CD4-positive, alpha-beta T cell (primary cell): ENCODE measurements at regions not wholly inside any gene's neighbourhood (a gene's known extent, or its start where the extent isn't known, plus 50 kb on each side); places are given as distances from the start of the nearest gene placed in this dataset.

Source experiments
- ATAC-seq: fragments of 200-7000 bp; cut with Tn5 transposase; one replicate; pipeline ENCODE4 v1.10.0; 2022; ENCODE audit warnings: mild to moderate bottlenecking; ENCODE audit not compliant: poor library complexity
- CTCF ChIA-PET: fragments of 350-600 bp; sonication (Branson Sonifier 250); formaldehyde crosslinking; loops from one replicate; lab custom pipeline; 2021; ENCODE audit warnings: antibody characterized with exemption, inconsistent platforms; lab: Charles Lee
- POLR2A ChIA-PET: fragments of 350-600 bp; sonication (Branson Sonifier 250); formaldehyde crosslinking; loops from one replicate; lab custom pipeline; 2021; ENCODE audit warnings: antibody characterized with exemption, inconsistent platforms; lab: Charles Lee
- DNase-seq, 14 experiments: peaks; one replicate each; pipeline ENCODE4 v3.0.0-alpha.2; 2013 to 2020; ENCODE audit warnings: mixed read lengths in 2 of 14
- H3K27ac ChIP-seq, 2 donors: one replicate each; pipeline versions ENCODE4 v1.5.1 to v1.7.0; 2013; ENCODE audit warnings: low read length in 2 of 2, low read depth in 1 of 2, mild to moderate bottlenecking in 1 of 2
- H3K27me3 ChIP-seq, 2 experiments: 1 replicate in 1 of 2; 2 replicates in 1 of 2; pipeline versions ENCODE4 v1.6.1 to v1.7.0; 2013; ENCODE audit warnings: low read length in 2 of 2, control low read depth in 1 of 2, mild to moderate bottlenecking in 1 of 2, moderate library complexity in 1 of 2; ENCODE audit not compliant: insufficient read depth in 2 of 2, control insufficient read depth in 1 of 2
- H3K36me3 ChIP-seq: one replicate; pipeline ENCODE4 v1.6.1; 2013; ENCODE audit warnings: low read length, control low read depth; ENCODE audit not compliant: insufficient read depth
- H3K4me1 ChIP-seq: one replicate; pipeline ENCODE4 v1.6.1; 2013; ENCODE audit warnings: low read length, control low read depth; ENCODE audit not compliant: insufficient read depth
- H3K4me3 ChIP-seq: one replicate; pipeline ENCODE4 v1.5.1; 2013; ENCODE audit warnings: mild to moderate bottlenecking, low read length, moderate library complexity
- H3K9me3 ChIP-seq, 2 experiments: 1 replicate in 1 of 2; 2 replicates in 1 of 2; pipeline versions ENCODE4 v1.6.1 to v1.7.0; 2013; ENCODE audit warnings: low read length in 2 of 2, mild to moderate bottlenecking in 2 of 2, control low read depth in 1 of 2, moderate library complexity in 1 of 2; ENCODE audit not compliant: control insufficient read depth in 1 of 2, insufficient read depth in 1 of 2
- H3K27ac Mint-ChIP-seq: one replicate; pipeline ENCODE4 v1.8.0; 2020; ENCODE audit warnings: mixed read lengths
- H3K27me3 Mint-ChIP-seq: one replicate; pipeline ENCODE4 v1.8.0; 2021; ENCODE audit warnings: mixed read lengths
- H3K36me3 Mint-ChIP-seq: one replicate; pipeline ENCODE4 v1.8.0; 2021; ENCODE audit warnings: low read depth, mixed read lengths
- H3K4me1 Mint-ChIP-seq: one replicate; pipeline ENCODE4 v1.8.0; 2021; ENCODE audit warnings: low read depth, mixed read lengths
- H3K4me3 Mint-ChIP-seq: one replicate; pipeline ENCODE4 v1.8.0; 2020; ENCODE audit warnings: mild to moderate bottlenecking, mixed read lengths
- H3K9me3 Mint-ChIP-seq: one replicate; pipeline ENCODE4 v1.8.0; 2020; ENCODE audit warnings: mixed read lengths
- intact Hi-C, 2 experiments: fragments of 100-400 bp; cut with DNase I in 1 of 2; cut with micrococcal nuclease in 1 of 2; formaldehyde crosslinking; loops; one replicate each; pipeline versions ENCODE4 v1.15.1 to v1.9.0; 2023 to 2025; cut with DNase I, micrococcal nuclease
- TF ChIP-seq, protein P1 (sequence below): fragments of 200-600 bp; IDR thresholded peaks from one replicate; pipeline ENCODE4 v1.8.0; 2022; ENCODE audit warnings: antibody characterized with exemption, mild to moderate bottlenecking

DNA sequence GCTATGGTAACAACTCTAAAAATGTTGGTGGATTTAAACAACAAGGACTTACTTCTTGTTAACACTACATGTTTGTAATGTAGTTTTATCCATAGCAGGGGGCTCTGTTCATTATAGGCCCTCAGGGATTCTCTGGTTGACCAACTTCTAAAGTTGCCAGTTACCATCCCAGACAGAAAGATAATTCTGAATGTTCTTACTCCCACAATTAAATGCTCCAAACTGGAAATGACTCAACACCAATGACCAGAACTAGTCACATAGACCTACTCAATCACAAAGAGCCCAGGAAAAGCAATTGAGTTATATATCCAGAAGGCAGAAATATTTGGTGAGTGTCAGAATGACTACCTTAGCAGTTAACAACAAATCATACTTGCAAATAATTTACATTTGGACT is 199.3 kb upstream of the UMPS start:
- POLR2A ChIA-PET, result no interaction called here
- Mint-ChIP-seq H3K36me3 (no peaks in the 10 kb centered on the region), H3K4me3 (no peak overlapping the region), H3K27ac (no peak overlapping the region), H3K4me1 (no peaks in the 10 kb centered on the region), H3K9me3 (no peaks in the 10 kb centered on the region), H3K27me3 (peaks cover 56% of the 10 kb centered on the region)
- H3K36me3 ChIP-seq, result no peaks in the 10 kb centered on the region
- CTCF ChIA-PET, result no interaction called here
- peaks cover 0 to 4% of the 10 kb centered on the region in 2 experiments for H3K27me3 ChIP-seq
- no peaks in the 10 kb centered on the region for H3K4me1 ChIP-seq
- ATAC-seq, result no peak
- DNase-seq, result no peak
- no peak overlapping the region for H3K27ac ChIP-seq
- peaks cover 0 to 4% of the 10 kb centered on the region in 2 experiments for H3K9me3 ChIP-seq
- intact Hi-C loops, result no loop called here
- TF ChIP-seq, protein P1, sequence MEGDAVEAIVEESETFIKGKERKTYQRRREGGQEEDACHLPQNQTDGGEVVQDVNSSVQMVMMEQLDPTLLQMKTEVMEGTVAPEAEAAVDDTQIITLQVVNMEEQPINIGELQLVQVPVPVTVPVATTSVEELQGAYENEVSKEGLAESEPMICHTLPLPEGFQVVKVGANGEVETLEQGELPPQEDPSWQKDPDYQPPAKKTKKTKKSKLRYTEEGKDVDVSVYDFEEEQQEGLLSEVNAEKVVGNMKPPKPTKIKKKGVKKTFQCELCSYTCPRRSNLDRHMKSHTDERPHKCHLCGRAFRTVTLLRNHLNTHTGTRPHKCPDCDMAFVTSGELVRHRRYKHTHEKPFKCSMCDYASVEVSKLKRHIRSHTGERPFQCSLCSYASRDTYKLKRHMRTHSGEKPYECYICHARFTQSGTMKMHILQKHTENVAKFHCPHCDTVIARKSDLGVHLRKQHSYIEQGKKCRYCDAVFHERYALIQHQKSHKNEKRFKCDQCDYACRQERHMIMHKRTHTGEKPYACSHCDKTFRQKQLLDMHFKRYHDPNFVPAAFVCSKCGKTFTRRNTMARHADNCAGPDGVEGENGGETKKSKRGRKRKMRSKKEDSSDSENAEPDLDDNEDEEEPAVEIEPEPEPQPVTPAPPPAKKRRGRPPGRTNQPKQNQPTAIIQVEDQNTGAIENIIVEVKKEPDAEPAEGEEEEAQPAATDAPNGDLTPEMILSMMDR, result no peak
- H3K4me3 ChIP-seq, result no peak overlapping the region

DNA sequence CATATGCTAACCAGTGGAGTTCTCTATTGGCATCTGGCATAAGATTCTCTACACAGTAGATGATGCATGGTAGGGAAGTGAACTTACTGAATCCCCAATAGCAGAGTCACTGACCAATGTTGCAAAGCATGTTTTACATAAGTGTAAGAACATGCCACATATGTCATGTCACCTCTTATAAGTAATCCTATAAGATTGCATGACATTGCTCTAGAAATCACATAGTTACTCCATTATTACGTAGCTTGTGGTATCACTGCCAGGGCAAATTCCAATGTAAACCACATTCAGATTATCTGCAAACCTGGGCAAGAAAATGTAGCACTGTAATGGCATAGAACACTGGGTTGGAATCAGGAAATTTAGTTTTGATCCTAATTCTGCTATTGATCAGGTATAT is 198.2 kb upstream of the UMPS start:
- Histone ChIP-seq H3K27me3 (peaks cover under 1 to 4% of the 10 kb centered on the region in 2 experiments), H3K9me3 (no peaks in the 10 kb centered on the region), H3K27ac (no peak overlapping the region), H3K36me3 (no peaks in the 10 kb centered on the region), H3K4me3 (no peak overlapping the region), H3K4me1 (no peaks in the 10 kb centered on the region)
- ChIA-PET CTCF (no interaction called here), POLR2A (no interaction called here)
- Mint-ChIP-seq H3K27ac (no peak overlapping the region), H3K9me3 (no peaks in the 10 kb centered on the region), H3K27me3 (peaks cover 51% of the 10 kb centered on the region), H3K36me3 (no peaks in the 10 kb centered on the region), H3K4me1 (no peaks in the 10 kb centered on the region), H3K4me3 (no peak overlapping the region)
- intact Hi-C loops, result no loop called here
- TF ChIP-seq, protein P1, result no peak
- ATAC-seq (no peak), DNase-seq (no peak)

GRCh38 chr3:124535306-124535705 is 194.9 kb upstream of the UMPS start:
- Histone ChIP-seq H3K27me3 (peaks cover 3 to 4% of the 10 kb centered on the region in 2 experiments), H3K4me3 (no peak overlapping the region), H3K36me3 (no peaks in the 10 kb centered on the region), H3K9me3 (no peaks in the 10 kb centered on the region), H3K4me1 (no peaks in the 10 kb centered on the region), H3K27ac (no peak overlapping the region)
- Mint-ChIP-seq H3K27ac (no peak overlapping the region), H3K27me3 (peaks cover 35% of the 10 kb centered on the region), H3K4me3 (no peak overlapping the region), H3K36me3 (no peaks in the 10 kb centered on the region), H3K9me3 (no peaks in the 10 kb centered on the region), H3K4me1 (no peaks in the 10 kb centered on the region)
- no peak for ATAC-seq
- ChIA-PET POLR2A (no interaction called here), CTCF (no interaction called here)
- DNase-seq, result no peak
- intact Hi-C loops, result no loop called here
- TF ChIP-seq, protein P1, result no peak
